ENCODE measurements at regions not wholly inside any gene's neighbourhood (a gene's known extent, or its start where the extent isn't known, plus 50 kb on each side); places are given as distances from the start of the nearest gene placed in this dataset.

- ChIA-PET CTCF (no interaction called here), POLR2A (no interaction called here)
- Histone ChIP-seq H3K36me3 (ENCODE audit: insufficient read depth, low read length) (no peaks in the 10 kb centered on the region), H3K27me3 (ENCODE audit: control insufficient read depth in 1 of 2, insufficient read depth in 2 of 2, low read length in 2 of 2) (no peaks in the 10 kb centered on the region), H3K4me3 (ENCODE audit: low read length) (no peak overlapping the region), H3K4me1 (ENCODE audit: insufficient read depth, low read length) (no peaks in the 10 kb centered on the region), H3K9me3 (ENCODE audit: control insufficient read depth in 1 of 2, insufficient read depth in 1 of 2, low read length in 2 of 2) (no peaks in the 10 kb centered on the region), H3K27ac (ENCODE audit: low read depth in 1 of 2, low read length in 2 of 2) (no peak overlapping the region)
- intact Hi-C loops (cut with DNase I, micrococcal nuclease): no loop called here
- H3K27me3 Mint-ChIP-seq: no peaks in the 10 kb centered on the region
- DNase-seq (no peak), ATAC-seq (ENCODE audit: poor library complexity) (no peak)
- H3K27ac Mint-ChIP-seq: no peak overlapping the region
- no peak overlapping the region for H3K4me3 Mint-ChIP-seq
- H3K9me3 Mint-ChIP-seq: peaks cover 13% of the 10 kb centered on the region
- TF ChIP-seq CTCF (IDR thresholded peaks at IDR 0.05): no peak
- no peaks in the 10 kb centered on the region for H3K4me1 Mint-ChIP-seq (ENCODE audit: low read depth)
- H3K36me3 Mint-ChIP-seq (ENCODE audit: low read depth): no peaks in the 10 kb centered on the region
These were observed 468.7 kb downstream of the PID1 start for GRCh38 chr2:228802181-228803071.

GRCh38 chr2:228801451-228801850 lies 469.6 kb downstream of the PID1 start:
- Histone ChIP-seq H3K36me3 (ENCODE audit: insufficient read depth, low read length) (no peaks in the 10 kb centered on the region), H3K9me3 (ENCODE audit: control insufficient read depth in 1 of 2, insufficient read depth in 1 of 2, low read length in 2 of 2) (no peaks in the 10 kb centered on the region), H3K4me3 (ENCODE audit: low read length) (no peak overlapping the region), H3K27ac (ENCODE audit: low read depth in 1 of 2, low read length in 2 of 2) (no peak overlapping the region), H3K27me3 (ENCODE audit: control insufficient read depth in 1 of 2, insufficient read depth in 2 of 2, low read length in 2 of 2) (no peaks in the 10 kb centered on the region), H3K4me1 (ENCODE audit: insufficient read depth, low read length) (no peaks in the 10 kb centered on the region)
- Mint-ChIP-seq H3K9me3 (peaks cover 7% of the 10 kb centered on the region), H3K4me3 (no peak overlapping the region), H3K36me3 (ENCODE audit: low read depth) (no peaks in the 10 kb centered on the region), H3K4me1 (ENCODE audit: low read depth) (no peaks in the 10 kb centered on the region), H3K27ac (no peak overlapping the region), H3K27me3 (no peaks in the 10 kb centered on the region)
- DNase-seq (no peak), ATAC-seq (ENCODE audit: poor library complexity) (no peak)
- intact Hi-C loops (cut with DNase I, micrococcal nuclease): no loop called here
- CTCF ChIA-PET: no interaction called here
- no peak for TF ChIP-seq CTCF (IDR thresholded peaks at IDR 0.05)
- POLR2A ChIA-PET: no interaction called here

GRCh38 chr2:228799208-228799588 lies 471.9 kb downstream of the PID1 start:
- peaks cover 11% of the 10 kb centered on the region for H3K9me3 Mint-ChIP-seq
- DNase-seq (no peak), ATAC-seq (ENCODE audit: poor library complexity) (no peak)
- CTCF ChIA-PET: no interaction called here
- no peaks in the 10 kb centered on the region for H3K9me3 ChIP-seq (ENCODE audit: control insufficient read depth in 1 of 2, insufficient read depth in 1 of 2, low read length in 2 of 2)
- no peaks in the 10 kb centered on the region for H3K36me3 ChIP-seq (ENCODE audit: insufficient read depth, low read length)
- no peaks in the 10 kb centered on the region for H3K4me1 Mint-ChIP-seq (ENCODE audit: low read depth)
- no peak for TF ChIP-seq CTCF (IDR thresholded peaks at IDR 0.05)
- no peak overlapping the region for H3K4me3 ChIP-seq (ENCODE audit: low read length)
- no peaks in the 10 kb centered on the region for H3K27me3 Mint-ChIP-seq
- H3K27ac ChIP-seq (ENCODE audit: low read depth in 1 of 2, low read length in 2 of 2): no peak overlapping the region
- H3K4me1 ChIP-seq (ENCODE audit: insufficient read depth, low read length): no peaks in the 10 kb centered on the region
- intact Hi-C loops (cut with DNase I, micrococcal nuclease): no loop called here
- H3K27ac Mint-ChIP-seq: no peak overlapping the region
- no peak overlapping the region for H3K4me3 Mint-ChIP-seq
- no peaks in the 10 kb centered on the region for H3K36me3 Mint-ChIP-seq (ENCODE audit: low read depth)
- POLR2A ChIA-PET: no interaction called here
- H3K27me3 ChIP-seq (ENCODE audit: control insufficient read depth in 1 of 2, insufficient read depth in 2 of 2, low read length in 2 of 2): no peaks in the 10 kb centered on the region

Data from CD4-positive, alpha-beta T cell (primary cell).